GM18517 (cell line): ENCODE measurements at regions not wholly inside any gene's neighbourhood (a gene's known extent, or its start where the extent isn't known, plus 50 kb on each side); places are given as distances from the start of the nearest gene placed in this dataset.

Experiments
- ATAC-seq: cut with Tn5 transposase; IDR thresholded peaks from one replicate; pipeline ENCODE4 v1.9.1; 2021; ENCODE audit warnings: mild to moderate bottlenecking, moderate library complexity; ENCODE audit not compliant: unreplicated experiment

DNA sequence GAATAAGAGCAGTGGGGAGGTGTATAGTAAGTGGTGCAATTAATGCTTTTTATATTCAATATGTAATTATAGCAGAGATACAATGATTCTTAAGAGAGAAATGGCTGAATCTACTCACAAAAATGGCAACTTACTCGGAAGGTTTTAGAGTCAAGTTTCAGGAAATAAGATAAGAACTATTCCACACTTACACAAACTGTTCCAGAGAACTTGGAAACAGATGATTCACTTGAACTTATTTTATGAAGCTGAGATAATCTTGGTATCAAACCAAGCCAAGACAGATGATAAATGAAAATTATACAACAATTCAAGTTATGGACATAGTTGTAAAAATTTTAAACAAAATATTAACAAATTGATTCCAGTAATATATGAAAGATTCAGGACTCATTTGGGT lies 311.3 kb upstream of the HS3ST1 start:
- no peak for ATAC-seq

GRCh38 chr4:11736978-11737377 lies 308.3 kb upstream of the HS3ST1 start:
- no peak for ATAC-seq

GRCh38 chr4:11735651-11736050 lies 307.0 kb upstream of the HS3ST1 start:
- ATAC-seq = no peak

DNA sequence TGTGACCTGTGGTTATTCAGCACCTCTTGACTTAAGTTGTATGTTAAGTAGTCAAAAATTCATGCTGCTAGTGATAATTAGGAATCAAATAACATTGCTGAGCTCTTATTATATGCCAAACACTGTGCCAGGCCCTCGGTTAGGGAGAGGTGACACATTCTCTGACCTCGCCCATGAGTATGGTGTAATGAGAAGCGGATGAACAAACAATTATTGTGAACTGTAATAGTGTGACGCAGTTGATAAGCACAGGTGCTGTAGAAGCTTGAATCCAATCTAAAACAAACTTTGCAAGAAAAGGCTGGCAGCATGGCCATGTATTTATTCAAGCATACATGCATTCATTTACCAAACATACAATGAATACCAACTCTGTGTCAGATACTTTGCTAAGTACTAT lies 303.5 kb upstream of the HS3ST1 start:
- no peak for ATAC-seq

GRCh38 chr4:11730545-11730944 lies 301.9 kb upstream of the HS3ST1 start:
- ATAC-seq = no peak

DNA sequence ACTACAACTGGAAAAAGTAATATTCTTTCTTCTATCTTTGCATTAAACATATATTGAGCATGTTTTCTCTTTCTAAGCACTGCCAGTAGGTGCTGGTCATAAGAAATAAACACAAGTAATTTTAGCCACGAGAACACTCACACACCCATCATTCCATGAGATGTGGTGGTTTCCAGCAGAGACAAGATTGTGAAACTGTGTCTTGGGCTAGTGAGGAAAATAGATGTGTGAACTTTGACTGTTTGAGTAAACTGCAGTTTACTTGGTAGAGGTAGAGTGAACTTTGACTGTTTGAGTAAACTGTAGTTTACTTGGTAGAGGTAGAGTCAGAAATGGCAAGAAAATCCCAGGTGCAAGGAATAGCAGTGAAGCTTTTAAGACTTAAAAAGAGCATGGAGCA lies 300.9 kb upstream of the HS3ST1 start:
- no peak for ATAC-seq

GRCh38 chr4:11727903-11728564 lies 299.3 kb upstream of the HS3ST1 start:
- ATAC-seq = no peak

DNA sequence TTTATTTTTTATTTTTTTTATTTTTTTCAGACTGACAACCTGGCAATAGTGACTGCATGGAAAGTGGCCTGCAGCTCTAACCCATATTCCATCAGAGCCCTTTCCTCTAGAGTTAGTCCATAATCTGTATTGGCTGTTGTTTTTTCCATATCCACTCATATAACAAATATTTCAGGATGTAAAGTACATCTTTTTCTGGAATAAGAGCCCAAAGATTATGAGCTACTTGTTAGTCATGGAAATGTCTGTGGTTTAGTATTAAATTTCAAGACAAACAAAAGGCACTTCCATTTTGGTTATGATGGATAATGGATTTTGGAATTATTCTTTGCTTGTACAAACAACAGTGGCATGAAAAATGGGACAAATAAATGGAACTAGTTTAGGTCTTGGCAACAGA lies 296.0 kb upstream of the HS3ST1 start:
- ATAC-seq = no peak

GRCh38 chr4:11722223-11722622 lies 293.5 kb upstream of the HS3ST1 start:
- ATAC-seq = no peak

GRCh38 chr4:11720292-11720691 lies 291.6 kb upstream of the HS3ST1 start:
- ATAC-seq = no peak

DNA sequence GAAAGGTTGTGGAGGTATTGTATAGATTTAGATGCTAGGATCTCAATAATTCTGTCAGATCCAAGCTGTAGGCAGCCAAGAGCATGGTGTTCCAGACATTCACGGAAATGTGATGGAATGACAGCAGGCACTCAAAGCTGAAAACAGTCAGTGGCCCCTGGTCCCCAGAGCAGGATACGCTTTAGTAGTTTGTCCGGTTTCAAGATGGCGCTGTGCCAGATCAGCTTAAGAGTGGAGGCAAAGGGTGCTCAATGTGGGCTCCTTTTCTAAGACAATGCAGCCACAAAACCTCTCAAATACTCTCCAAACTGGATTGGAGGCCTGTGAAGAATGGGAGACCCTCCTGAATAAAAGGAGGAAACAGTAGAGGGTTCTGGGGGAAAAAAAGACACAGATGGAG lies 291.2 kb upstream of the HS3ST1 start:
- ATAC-seq = no peak

GRCh38 chr4:11715753-11716521 lies 287.2 kb upstream of the HS3ST1 start:
- ATAC-seq = no peak

DNA sequence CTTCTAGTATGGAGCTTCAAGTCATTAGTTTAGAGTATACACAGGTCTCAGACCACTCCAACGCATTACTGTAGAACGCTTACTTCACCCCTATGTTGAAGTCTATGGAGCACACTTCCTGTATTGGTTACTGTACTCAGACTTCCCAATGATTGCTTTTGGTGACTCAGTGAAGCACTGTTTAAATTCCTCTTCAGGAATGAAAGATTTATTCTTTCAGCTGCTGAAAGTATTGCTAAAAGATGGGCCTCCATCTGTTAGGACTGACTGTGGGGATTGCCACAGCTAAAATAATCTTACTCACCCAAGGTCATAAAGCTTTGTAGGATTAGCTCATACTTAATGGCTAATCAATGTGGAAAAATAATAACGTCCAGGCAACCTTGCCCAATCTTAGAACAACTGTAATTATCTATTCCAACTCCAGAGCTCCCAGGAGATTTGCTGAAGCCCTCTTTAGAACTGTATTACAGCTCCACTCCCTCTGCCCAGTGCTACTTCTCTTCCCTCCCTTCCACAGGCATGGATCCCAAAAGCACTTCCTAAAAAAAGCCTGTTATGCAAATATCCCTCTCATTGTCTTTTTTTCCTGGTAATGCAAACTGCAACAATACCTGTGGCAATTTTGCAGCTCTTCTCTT lies 281.9 kb upstream of the HS3ST1 start:
- ATAC-seq = no peak

GRCh38 chr4:11704186-11704830 lies 275.6 kb upstream of the HS3ST1 start:
- ATAC-seq = no peak

DNA sequence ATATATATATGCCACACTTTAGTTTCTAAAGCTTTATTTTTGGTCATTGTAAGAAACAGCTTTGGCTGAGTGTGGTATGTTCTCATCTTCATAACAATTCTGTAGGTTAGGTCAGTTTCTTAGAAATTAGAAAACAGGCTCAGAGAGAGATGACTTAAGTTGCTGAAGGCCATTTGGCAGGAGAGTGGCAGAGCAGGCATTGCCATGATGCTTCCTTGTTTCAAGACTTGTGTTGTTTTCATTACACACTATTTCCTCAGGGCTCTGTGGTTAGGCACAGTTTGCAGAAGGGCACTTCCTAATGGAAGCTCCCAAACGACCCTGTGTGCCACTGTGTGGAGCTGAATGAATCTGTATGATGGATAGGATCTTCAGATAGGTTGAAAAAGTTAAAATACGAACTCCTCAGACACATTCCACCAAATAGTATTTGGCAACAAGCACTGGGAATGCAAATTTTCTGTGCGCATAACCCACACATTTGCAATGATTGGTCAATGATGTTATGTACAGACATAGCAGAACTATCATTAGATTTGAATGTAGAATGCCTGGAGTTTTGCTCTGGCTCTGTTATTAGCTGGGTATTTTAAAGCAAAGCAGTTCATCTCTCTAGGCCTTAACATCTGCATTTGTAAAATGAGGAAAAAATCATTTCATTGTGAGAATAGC lies 274.3 kb upstream of the HS3ST1 start:
- ATAC-seq = no peak

DNA sequence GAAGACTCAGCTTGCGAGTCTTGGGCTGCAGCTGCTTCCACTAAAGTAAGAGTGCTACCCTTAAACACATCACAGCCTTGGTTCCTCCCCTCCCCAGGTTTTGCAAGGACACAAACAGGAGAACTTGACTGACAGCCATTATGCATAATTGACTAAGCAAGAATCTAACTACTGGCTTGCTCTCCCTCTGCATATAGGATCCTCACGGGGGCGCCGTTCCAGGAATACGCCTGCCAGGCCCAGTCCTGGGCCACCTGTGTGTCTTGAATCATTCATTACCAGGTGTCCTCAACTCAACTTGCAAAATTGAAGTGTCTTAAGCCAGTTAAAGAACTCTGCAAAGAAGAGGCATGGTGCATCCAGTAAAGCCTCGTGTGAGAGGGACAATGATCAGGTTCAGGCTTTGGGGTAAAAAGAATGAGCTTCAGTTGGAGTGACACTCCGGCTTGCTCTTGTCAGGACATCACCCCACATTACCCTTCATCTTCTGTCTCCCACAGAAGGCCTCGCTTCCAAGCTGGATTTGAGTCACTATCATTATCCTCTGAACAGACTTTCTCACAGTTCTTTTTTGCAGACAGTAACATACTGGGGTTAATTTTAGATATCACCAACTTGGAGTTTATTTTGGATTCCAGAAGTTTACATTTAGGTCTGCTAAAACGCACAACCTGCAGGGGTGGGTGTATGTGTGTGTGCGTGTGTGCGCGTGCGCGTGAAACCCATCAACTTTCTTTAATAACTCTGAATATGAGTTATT lies 273.5 kb upstream of the HS3ST1 start:
- no peak for ATAC-seq

- no peak for ATAC-seq
These were observed 272.1 kb upstream of the HS3ST1 start for GRCh38 chr4:11700751-11701226.

- no peak for ATAC-seq
These were observed 270.3 kb upstream of the HS3ST1 start for GRCh38 chr4:11698846-11699590.

DNA sequence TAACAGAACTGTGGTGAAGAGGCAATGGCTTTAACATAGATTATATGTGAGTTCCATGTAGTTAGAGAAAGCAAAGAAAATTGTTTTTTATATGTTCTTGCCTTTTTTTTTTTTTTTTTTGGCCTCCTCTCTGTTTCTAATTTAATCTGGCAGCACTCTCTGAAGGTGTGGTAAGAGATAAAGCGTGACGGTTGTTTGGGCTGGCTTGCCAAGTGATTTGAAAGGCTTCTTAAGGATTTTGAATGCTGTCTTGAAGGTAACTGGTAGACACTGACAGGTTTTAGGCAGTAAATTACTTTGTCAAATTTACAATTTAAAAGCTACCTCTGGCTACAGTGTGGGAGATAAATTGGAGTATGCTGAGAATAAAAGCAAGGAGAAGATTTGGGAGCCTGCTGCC lies 269.3 kb upstream of the HS3ST1 start:
- ATAC-seq = no peak

- no peak for ATAC-seq
These were observed 265.0 kb upstream of the HS3ST1 start for GRCh38 chr4:11693693-11694092.
